LHCN-M2 (cell line): ENCODE measurements at regions not wholly inside any gene's neighbourhood (a gene's known extent, or its start where the extent isn't known, plus 50 kb on each side); places are given as distances from the start of the nearest gene placed in this dataset.
"Not testable (repeated sequence)": the region's sequence is repeated elsewhere in the genome, so short reads cannot be mapped to it uniquely, and the experiment has no call there.

Experiments used
- DNase-seq: peaks from one replicate; pipeline ENCODE4 v3.0.0-alpha.2; 2012; ENCODE audit warnings: low read depth

GRCh38 chr3:27661797-27662196 lies 60.3 kb downstream of the EOMES start:
- DNase-seq = no peak

GRCh38 chr3:27659279-27660021 lies 62.7 kb downstream of the EOMES start:
- DNase-seq = peak; percentile 64

GRCh38 chr3:27658741-27659140 lies 63.4 kb downstream of the EOMES start:
- DNase-seq = no peak

- no peak for DNase-seq
Observed at GRCh38 chr3:27657871-27658270, 64.3 kb downstream of the EOMES start.

- peak; percentile 37 for DNase-seq
Observed at GRCh38 chr3:27657404-27657803, 64.7 kb downstream of the EOMES start.

- DNase-seq = no peak
Observed at GRCh38 chr3:27656790-27657189, 65.3 kb downstream of the EOMES start.

- DNase-seq = no peak
Observed at GRCh38 chr3:27655547-27655946, 66.6 kb downstream of the EOMES start.

- DNase-seq = no peak
Observed at GRCh38 chr3:27653803-27654558, 68.1 kb downstream of the EOMES start.

GRCh38 chr3:27649277-27649676 lies 72.8 kb downstream of the EOMES start:
- DNase-seq = no peak

GRCh38 chr3:27646896-27647295 lies 75.2 kb downstream of the EOMES start:
- DNase-seq = no peak

- peak; percentile 73 for DNase-seq
Observed at GRCh38 chr3:27644941-27645340, 77.2 kb downstream of the EOMES start.

- DNase-seq = peak; percentile 97
Observed at GRCh38 chr3:27643355-27643754, 78.8 kb downstream of the EOMES start.

- peak; percentile 54 for DNase-seq
Observed at GRCh38 chr3:27642796-27643195, 79.3 kb downstream of the EOMES start.

- DNase-seq = no peak
Observed at GRCh38 chr3:27641888-27642601, 80.1 kb downstream of the EOMES start.

- no peak for DNase-seq
Observed at GRCh38 chr3:27641271-27641800, 80.8 kb downstream of the EOMES start.

GRCh38 chr3:27639271-27639670 lies 82.9 kb downstream of the EOMES start:
- no peak for DNase-seq

- DNase-seq = no peak
Observed at GRCh38 chr3:27638594-27638993, 83.5 kb downstream of the EOMES start.

- DNase-seq = no peak
Observed at GRCh38 chr3:27637346-27637995, 84.7 kb downstream of the EOMES start.

- DNase-seq = not testable (repeated sequence)
Observed at GRCh38 chr3:27635006-27635405, 87.1 kb downstream of the EOMES start.

- peak; percentile 50 for DNase-seq
Observed at GRCh38 chr3:27633224-27633545, 88.9 kb downstream of the EOMES start.

GRCh38 chr3:27632431-27633223 lies 89.5 kb downstream of the EOMES start:
- peak; percentile 41 for DNase-seq
